Keratinocyte (primary cell): ENCODE measurements at regions not wholly inside any gene's neighbourhood (a gene's known extent, or its start where the extent isn't known, plus 50 kb on each side); places are given as distances from the start of the nearest gene placed in this dataset.

Experiments
- EZH2 ChIP-seq: IDR thresholded peaks from one replicate; pipeline ENCODE4 v1.6.1; 2012; ENCODE audit warnings: inconsistent platforms, mild to moderate bottlenecking, low read length, moderate library complexity
- TF ChIP-seq, protein P1 (sequence below), 3 experiments: IDR thresholded peaks in 1 of 3; conservative IDR thresholded peaks in 1 of 3; optimal IDR thresholded peaks in 1 of 3; 2 replicates in 2 of 3; 3 replicates in 1 of 3; pipeline versions ENCODE3 to v1.5.1; 2011; ENCODE audit warnings: low read length in 3 of 3, mild to moderate bottlenecking in 3 of 3, moderate library complexity in 2 of 3, control low read depth in 1 of 3, inconsistent platforms in 1 of 3; ENCODE audit not compliant: insufficient read depth in 2 of 3; ENCODE audit errors: extremely low read depth in 1 of 3

DNA sequence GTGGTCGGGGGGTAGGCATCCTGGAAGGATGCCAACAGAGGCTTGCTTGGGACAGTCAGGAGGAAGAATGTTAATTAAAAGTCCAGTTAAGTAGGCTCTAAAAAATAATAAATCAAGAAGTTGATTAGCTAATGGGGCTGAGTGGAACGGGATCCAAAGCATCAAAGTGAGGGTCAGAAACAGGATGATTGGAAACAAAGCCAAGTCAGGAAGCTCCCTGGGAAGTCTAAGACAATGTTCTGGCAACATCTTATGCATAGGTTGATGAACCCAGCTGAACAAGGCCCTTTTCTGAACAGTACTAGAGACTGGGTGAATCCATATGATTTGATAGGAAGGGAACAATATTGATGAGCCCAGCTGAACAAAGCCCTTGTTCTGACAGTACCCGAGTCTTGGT is 50.2 kb upstream of the STARD4 start:
- TF ChIP-seq, protein P1, sequence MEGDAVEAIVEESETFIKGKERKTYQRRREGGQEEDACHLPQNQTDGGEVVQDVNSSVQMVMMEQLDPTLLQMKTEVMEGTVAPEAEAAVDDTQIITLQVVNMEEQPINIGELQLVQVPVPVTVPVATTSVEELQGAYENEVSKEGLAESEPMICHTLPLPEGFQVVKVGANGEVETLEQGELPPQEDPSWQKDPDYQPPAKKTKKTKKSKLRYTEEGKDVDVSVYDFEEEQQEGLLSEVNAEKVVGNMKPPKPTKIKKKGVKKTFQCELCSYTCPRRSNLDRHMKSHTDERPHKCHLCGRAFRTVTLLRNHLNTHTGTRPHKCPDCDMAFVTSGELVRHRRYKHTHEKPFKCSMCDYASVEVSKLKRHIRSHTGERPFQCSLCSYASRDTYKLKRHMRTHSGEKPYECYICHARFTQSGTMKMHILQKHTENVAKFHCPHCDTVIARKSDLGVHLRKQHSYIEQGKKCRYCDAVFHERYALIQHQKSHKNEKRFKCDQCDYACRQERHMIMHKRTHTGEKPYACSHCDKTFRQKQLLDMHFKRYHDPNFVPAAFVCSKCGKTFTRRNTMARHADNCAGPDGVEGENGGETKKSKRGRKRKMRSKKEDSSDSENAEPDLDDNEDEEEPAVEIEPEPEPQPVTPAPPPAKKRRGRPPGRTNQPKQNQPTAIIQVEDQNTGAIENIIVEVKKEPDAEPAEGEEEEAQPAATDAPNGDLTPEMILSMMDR (optimal IDR thresholded peaks at IDR 0.05 in 1 of 3, IDR thresholded peaks at IDR 0.05 in 1 of 3, conservative IDR thresholded peaks at IDR 0.05 in 1 of 3; ENCODE audit: extremely low read depth in 1 of 3, insufficient read depth in 2 of 3, low read length in 3 of 3), result no peak
- no peak for TF ChIP-seq EZH2
